ENCODE measurements at regions not wholly inside any gene's neighbourhood (a gene's known extent, or its start where the extent isn't known, plus 50 kb on each side); places are given as distances from the start of the nearest gene placed in this dataset.

- Histone ChIP-seq H3K79me2 (ENCODE audit: control insufficient read depth, insufficient read depth, low read length, unreplicated experiment) (no peaks in the 10 kb centered on the region), H2AFZ (ENCODE audit: low read length, unreplicated experiment) (peak overlapping the region; percentile 64), H3K4me3 (ENCODE audit: low read depth, low read length) (0 out of 2 replicates have a peak overlapping the region, but pooled peaks have one; percentile 10)
Measured at GRCh38 chr4:177124349-177125064, 185.2 kb upstream of the NEIL3 start.

GRCh38 chr4:177125656-177126055 lies 184.0 kb upstream of the NEIL3 start:
- peaks cover 26% of the 10 kb centered on the region for H3K4me1 ChIP-seq (ENCODE audit: control insufficient read depth, insufficient read depth, low read length, unreplicated experiment)
- peak overlapping the region; percentile 8 for H2AFZ ChIP-seq (ENCODE audit: low read length, unreplicated experiment)
- H3K27ac ChIP-seq (ENCODE audit: low read depth, low read length): no peak overlapping the region
- H3K79me2 ChIP-seq (ENCODE audit: control insufficient read depth, insufficient read depth, low read length, unreplicated experiment): no peaks in the 10 kb centered on the region
- H3K27me3 ChIP-seq (ENCODE audit: insufficient read depth, low read length): no peaks in the 10 kb centered on the region
- no peak overlapping the region for H3K4me3 ChIP-seq (ENCODE audit: low read depth, low read length)
- H3K36me3 ChIP-seq (ENCODE audit: insufficient read depth, low read length): peaks cover 5% of the 10 kb centered on the region; the same call in 1 of the 2 replicates

More at GRCh38 chr4:177124349-177125064, 185.2 kb upstream of the NEIL3 start:
- H3K4me1 ChIP-seq (ENCODE audit: control insufficient read depth, insufficient read depth, low read length, unreplicated experiment): peaks cover 31% of the 10 kb centered on the region
- H3K27ac ChIP-seq (ENCODE audit: low read depth, low read length): no peak overlapping the region
- peaks cover 4% of the 10 kb centered on the region; the same call in 1 of the 2 replicates for H3K36me3 ChIP-seq (ENCODE audit: insufficient read depth, low read length)
- no peaks in the 10 kb centered on the region for H3K27me3 ChIP-seq (ENCODE audit: insufficient read depth, low read length)

- no peaks in the 10 kb centered on the region for H3K79me2 ChIP-seq (ENCODE audit: control insufficient read depth, insufficient read depth, low read length, unreplicated experiment)
Measured at GRCh38 chr4:177127658-177128057, 182.0 kb upstream of the NEIL3 start.

GRCh38 chr4:177128306-177128705 lies 181.4 kb upstream of the NEIL3 start:
- peak overlapping the region; percentile 87 for H2AFZ ChIP-seq (ENCODE audit: low read length, unreplicated experiment)
- peaks cover 26% of the 10 kb centered on the region for H3K4me1 ChIP-seq (ENCODE audit: control insufficient read depth, insufficient read depth, low read length, unreplicated experiment)
- peaks cover 5% of the 10 kb centered on the region; the same call in 1 of the 2 replicates for H3K36me3 ChIP-seq (ENCODE audit: insufficient read depth, low read length)
- no peaks in the 10 kb centered on the region for H3K27me3 ChIP-seq (ENCODE audit: insufficient read depth, low read length)
- no peaks in the 10 kb centered on the region for H3K79me2 ChIP-seq (ENCODE audit: control insufficient read depth, insufficient read depth, low read length, unreplicated experiment)
- peak overlapping the region; percentile 85 for H3K27ac ChIP-seq (ENCODE audit: low read depth, low read length)
- peak overlapping the region; percentile 29; the same call in 1 of the 2 replicates for H3K4me3 ChIP-seq (ENCODE audit: low read depth, low read length)

More at GRCh38 chr4:177127658-177128057, 182.0 kb upstream of the NEIL3 start:
- peaks cover 5% of the 10 kb centered on the region; the same call in 1 of the 2 replicates for H3K36me3 ChIP-seq (ENCODE audit: insufficient read depth, low read length)
- peak overlapping the region; percentile 29; the same call in 1 of the 2 replicates for H3K4me3 ChIP-seq (ENCODE audit: low read depth, low read length)
- H3K4me1 ChIP-seq (ENCODE audit: control insufficient read depth, insufficient read depth, low read length, unreplicated experiment): peaks cover 26% of the 10 kb centered on the region
- peak overlapping the region; percentile 85 for H3K27ac ChIP-seq (ENCODE audit: low read depth, low read length)
- no peaks in the 10 kb centered on the region for H3K27me3 ChIP-seq (ENCODE audit: insufficient read depth, low read length)
- H2AFZ ChIP-seq (ENCODE audit: low read length, unreplicated experiment): peak overlapping the region; percentile 87

- Histone ChIP-seq H3K4me1 (ENCODE audit: control insufficient read depth, insufficient read depth, low read length, unreplicated experiment) (peaks cover 17% of the 10 kb centered on the region), H3K36me3 (ENCODE audit: insufficient read depth, low read length) (peaks cover 5% of the 10 kb centered on the region; the same call in 1 of the 2 replicates), H3K27ac (ENCODE audit: low read depth, low read length) (no peak overlapping the region), H3K27me3 (ENCODE audit: insufficient read depth, low read length) (no peaks in the 10 kb centered on the region), H3K4me3 (ENCODE audit: low read depth, low read length) (no peak overlapping the region), H3K79me2 (ENCODE audit: control insufficient read depth, insufficient read depth, low read length, unreplicated experiment) (no peaks in the 10 kb centered on the region), H2AFZ (ENCODE audit: low read length, unreplicated experiment) (no peak overlapping the region)
Measured at GRCh38 chr4:177131736-177132135, 177.9 kb upstream of the NEIL3 start.

- no peak overlapping the region for H2AFZ ChIP-seq (ENCODE audit: low read length, unreplicated experiment)
- no peaks in the 10 kb centered on the region for H3K79me2 ChIP-seq (ENCODE audit: control insufficient read depth, insufficient read depth, low read length, unreplicated experiment)
- no peaks in the 10 kb centered on the region; the same call in 1 of the 2 replicates for H3K36me3 ChIP-seq (ENCODE audit: insufficient read depth, low read length)
- no peak overlapping the region for H3K4me3 ChIP-seq (ENCODE audit: low read depth, low read length)
- H3K27me3 ChIP-seq (ENCODE audit: insufficient read depth, low read length): no peaks in the 10 kb centered on the region
- H3K4me1 ChIP-seq (ENCODE audit: control insufficient read depth, insufficient read depth, low read length, unreplicated experiment): no peaks in the 10 kb centered on the region
- no peak overlapping the region for H3K27ac ChIP-seq (ENCODE audit: low read depth, low read length)
Measured at GRCh38 chr4:177147668-177148067, 162.0 kb upstream of the NEIL3 start.

GRCh38 chr4:177155454-177155853 lies 154.2 kb upstream of the NEIL3 start:
- Histone ChIP-seq H3K79me2 (ENCODE audit: control insufficient read depth, insufficient read depth, low read length, unreplicated experiment) (no peaks in the 10 kb centered on the region), H3K4me3 (ENCODE audit: low read depth, low read length) (no peak overlapping the region), H3K27ac (ENCODE audit: low read depth, low read length) (no peak overlapping the region), H3K4me1 (ENCODE audit: control insufficient read depth, insufficient read depth, low read length, unreplicated experiment) (no peaks in the 10 kb centered on the region), H3K36me3 (ENCODE audit: insufficient read depth, low read length) (no peaks in the 10 kb centered on the region), H3K27me3 (ENCODE audit: insufficient read depth, low read length) (no peaks in the 10 kb centered on the region), H2AFZ (ENCODE audit: low read length, unreplicated experiment) (no peak overlapping the region)

- no peak overlapping the region for H3K27ac ChIP-seq (ENCODE audit: low read depth, low read length)
- no peaks in the 10 kb centered on the region for H3K27me3 ChIP-seq (ENCODE audit: insufficient read depth, low read length)
- no peaks in the 10 kb centered on the region for H3K4me1 ChIP-seq (ENCODE audit: control insufficient read depth, insufficient read depth, low read length, unreplicated experiment)
- H3K36me3 ChIP-seq (ENCODE audit: insufficient read depth, low read length): no peaks in the 10 kb centered on the region
- H3K79me2 ChIP-seq (ENCODE audit: control insufficient read depth, insufficient read depth, low read length, unreplicated experiment): no peaks in the 10 kb centered on the region
- no peak overlapping the region for H3K4me3 ChIP-seq (ENCODE audit: low read depth, low read length)
- no peak overlapping the region for H2AFZ ChIP-seq (ENCODE audit: low read length, unreplicated experiment)
Measured at GRCh38 chr4:177159600-177159999, 150.1 kb upstream of the NEIL3 start.

GRCh38 chr4:177161781-177162180 lies 147.9 kb upstream of the NEIL3 start:
- no peak overlapping the region for H2AFZ ChIP-seq (ENCODE audit: low read length, unreplicated experiment)
- no peaks in the 10 kb centered on the region for H3K4me1 ChIP-seq (ENCODE audit: control insufficient read depth, insufficient read depth, low read length, unreplicated experiment)
- no peak overlapping the region for H3K27ac ChIP-seq (ENCODE audit: low read depth, low read length)
- H3K79me2 ChIP-seq (ENCODE audit: control insufficient read depth, insufficient read depth, low read length, unreplicated experiment): no peaks in the 10 kb centered on the region
- no peaks in the 10 kb centered on the region for H3K36me3 ChIP-seq (ENCODE audit: insufficient read depth, low read length)
- H3K4me3 ChIP-seq (ENCODE audit: low read depth, low read length): no peak overlapping the region
- no peaks in the 10 kb centered on the region for H3K27me3 ChIP-seq (ENCODE audit: insufficient read depth, low read length)

- no peaks in the 10 kb centered on the region for H3K4me1 ChIP-seq (ENCODE audit: control insufficient read depth, insufficient read depth, low read length, unreplicated experiment)
- no peaks in the 10 kb centered on the region for H3K79me2 ChIP-seq (ENCODE audit: control insufficient read depth, insufficient read depth, low read length, unreplicated experiment)
- no peak overlapping the region for H2AFZ ChIP-seq (ENCODE audit: low read length, unreplicated experiment)
- no peaks in the 10 kb centered on the region for H3K36me3 ChIP-seq (ENCODE audit: insufficient read depth, low read length)
- H3K27me3 ChIP-seq (ENCODE audit: insufficient read depth, low read length): no peaks in the 10 kb centered on the region
- H3K4me3 ChIP-seq (ENCODE audit: low read depth, low read length): no peak overlapping the region
- no peak overlapping the region for H3K27ac ChIP-seq (ENCODE audit: low read depth, low read length)
Measured at GRCh38 chr4:177163532-177163931, 146.1 kb upstream of the NEIL3 start.

- Histone ChIP-seq H3K79me2 (ENCODE audit: control insufficient read depth, insufficient read depth, low read length, unreplicated experiment) (no peaks in the 10 kb centered on the region), H3K4me3 (ENCODE audit: low read depth, low read length) (no peak overlapping the region), H3K36me3 (ENCODE audit: insufficient read depth, low read length) (no peaks in the 10 kb centered on the region), H3K4me1 (ENCODE audit: control insufficient read depth, insufficient read depth, low read length, unreplicated experiment) (no peaks in the 10 kb centered on the region), H2AFZ (ENCODE audit: low read length, unreplicated experiment) (no peak overlapping the region), H3K27me3 (ENCODE audit: insufficient read depth, low read length) (no peaks in the 10 kb centered on the region), H3K27ac (ENCODE audit: low read depth, low read length) (no peak overlapping the region)
Measured at GRCh38 chr4:177171588-177171987, 138.1 kb upstream of the NEIL3 start.

Measured in ACC112 (cell line).